Loucy (cell line): ENCODE measurements at regions not wholly inside any gene's neighbourhood (a gene's known extent, or its start where the extent isn't known, plus 50 kb on each side); places are given as distances from the start of the nearest gene placed in this dataset.

Source experiments
- H2AFZ ChIP-seq: fragments of 200-600 bp; sonication (generic); 2 replicates; pipeline ENCODE4 v1.6.0; 2016; ENCODE audit warnings: antibody characterized with exemption, mild to moderate bottlenecking, low read length, moderate library complexity
- H3F3A ChIP-seq: fragments of 200-600 bp; 2 replicates; pipeline ENCODE4 v1.6.0; 2016; ENCODE audit warnings: antibody characterized with exemption, low read depth, mild to moderate bottlenecking
- H3K27me3 ChIP-seq: fragments of 200-600 bp; sonication (generic); 2 replicates; pipeline ENCODE4 v1.6.1; 2014; ENCODE audit warnings: low read length, mild to moderate bottlenecking; ENCODE audit not compliant: insufficient read depth, poor library complexity, severe bottlenecking
- H3K36me3 ChIP-seq: fragments of 200-600 bp; sonication (generic); 2 replicates; pipeline ENCODE4 v1.6.1; 2016; ENCODE audit warnings: low read length; ENCODE audit not compliant: insufficient read depth
- H3K4me1 ChIP-seq: fragments of 200-600 bp; sonication (generic); 2 replicates; pipeline ENCODE4 v1.5.1; 2014; ENCODE audit warnings: low read length, mild to moderate bottlenecking; ENCODE audit not compliant: insufficient read depth, poor library complexity, severe bottlenecking
- H3K4me2 ChIP-seq: fragments of 200-600 bp; sonication (generic); 2 replicates; pipeline ENCODE4 v1.6.0; 2014; ENCODE audit warnings: antibody characterized with exemption, low read length, low read depth, mild to moderate bottlenecking; ENCODE audit not compliant: poor library complexity, severe bottlenecking
- H3K4me3 ChIP-seq: fragments of 200-600 bp; sonication (generic); 2 replicates; pipeline ENCODE4 v1.5.1; 2014; ENCODE audit warnings: low read length, mild to moderate bottlenecking, mixed read lengths; ENCODE audit not compliant: poor library complexity, severe bottlenecking
- H3K79me2 ChIP-seq: fragments of 200-600 bp; sonication (generic); 2 replicates; pipeline ENCODE4 v1.6.1; 2014; ENCODE audit warnings: low read length; ENCODE audit not compliant: insufficient read depth
- H3K9ac ChIP-seq: fragments of 200-600 bp; sonication (generic); 2 replicates; pipeline ENCODE4 v1.6.0; 2014; ENCODE audit warnings: mild to moderate bottlenecking, low read depth, low read length, moderate library complexity; ENCODE audit not compliant: poor library complexity, severe bottlenecking
- H3K9me2 ChIP-seq: fragments of 200-600 bp; sonication (generic); replicated peaks from 2 replicates; pipeline ENCODE4 v1.6.1; 2016; ENCODE audit warnings: low read depth, low read length, mixed read lengths
- H3K9me3 ChIP-seq: fragments of 200-600 bp; sonication (generic); 2 replicates; pipeline ENCODE4 v1.6.1; 2014; ENCODE audit warnings: mild to moderate bottlenecking, antibody characterized with exemption, low read length, low read depth; ENCODE audit not compliant: insufficient read depth
- H4K20me1 ChIP-seq: fragments of 200-600 bp; sonication (generic); 2 replicates; pipeline ENCODE4 v1.6.0; 2014; ENCODE audit warnings: antibody characterized with exemption, low read length, mild to moderate bottlenecking; ENCODE audit not compliant: insufficient read depth, poor library complexity, severe bottlenecking
- EZH2phosphoT487 ChIP-seq: fragments of 200-600 bp; IDR thresholded peaks from 2 replicates; pipeline ENCODE4 v1.6.1; 2018; ENCODE audit warnings: antibody characterized with exemption, mild to moderate bottlenecking, moderate library complexity, borderline replicate concordance
- TF ChIP-seq, protein P1 (sequence below): fragments of 200-600 bp; sonication (generic); conservative IDR thresholded peaks from 2 replicates; pipeline ENCODE4 v1.5.1; 2014; ENCODE audit warnings: mild to moderate bottlenecking, antibody characterized with exemption, low read length

DNA sequence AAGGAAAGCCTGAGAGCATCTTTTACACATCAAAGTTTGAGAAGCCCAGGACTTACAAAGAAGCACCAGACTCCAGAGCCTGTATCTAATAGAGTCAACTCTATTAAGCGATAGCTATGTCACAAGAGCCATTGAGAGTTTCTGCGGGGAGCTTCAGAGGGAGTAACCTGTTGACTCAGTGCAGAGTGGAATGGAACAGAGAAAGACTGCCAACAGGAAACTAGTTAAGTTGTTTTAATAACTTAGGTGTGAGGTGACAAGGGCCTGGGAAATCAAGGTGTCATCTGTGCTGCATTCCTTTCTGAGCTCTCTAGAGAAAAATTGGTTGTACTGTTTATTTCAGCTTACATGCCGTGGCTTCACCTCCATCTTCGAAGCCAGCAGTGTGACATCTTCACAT lies 513.8 kb upstream of the POU3F3 start:
- H4K20me1 ChIP-seq: no peaks in the 10 kb centered on the region
- H3K9me2 ChIP-seq: no peaks in the 10 kb centered on the region
- no peak for TF ChIP-seq EZH2phosphoT487
- TF ChIP-seq, protein P1, sequence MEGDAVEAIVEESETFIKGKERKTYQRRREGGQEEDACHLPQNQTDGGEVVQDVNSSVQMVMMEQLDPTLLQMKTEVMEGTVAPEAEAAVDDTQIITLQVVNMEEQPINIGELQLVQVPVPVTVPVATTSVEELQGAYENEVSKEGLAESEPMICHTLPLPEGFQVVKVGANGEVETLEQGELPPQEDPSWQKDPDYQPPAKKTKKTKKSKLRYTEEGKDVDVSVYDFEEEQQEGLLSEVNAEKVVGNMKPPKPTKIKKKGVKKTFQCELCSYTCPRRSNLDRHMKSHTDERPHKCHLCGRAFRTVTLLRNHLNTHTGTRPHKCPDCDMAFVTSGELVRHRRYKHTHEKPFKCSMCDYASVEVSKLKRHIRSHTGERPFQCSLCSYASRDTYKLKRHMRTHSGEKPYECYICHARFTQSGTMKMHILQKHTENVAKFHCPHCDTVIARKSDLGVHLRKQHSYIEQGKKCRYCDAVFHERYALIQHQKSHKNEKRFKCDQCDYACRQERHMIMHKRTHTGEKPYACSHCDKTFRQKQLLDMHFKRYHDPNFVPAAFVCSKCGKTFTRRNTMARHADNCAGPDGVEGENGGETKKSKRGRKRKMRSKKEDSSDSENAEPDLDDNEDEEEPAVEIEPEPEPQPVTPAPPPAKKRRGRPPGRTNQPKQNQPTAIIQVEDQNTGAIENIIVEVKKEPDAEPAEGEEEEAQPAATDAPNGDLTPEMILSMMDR: no peak
- H3F3A ChIP-seq: no peaks in the 10 kb centered on the region
- H3K4me1 ChIP-seq: no peaks in the 10 kb centered on the region
- H3K4me2 ChIP-seq: no peak overlapping the region
- no peak overlapping the region for H3K4me3 ChIP-seq
- H3K9ac ChIP-seq: no peak overlapping the region
- no peaks in the 10 kb centered on the region for H3K9me3 ChIP-seq
- no peaks in the 10 kb centered on the region for H3K36me3 ChIP-seq
- no peak overlapping the region for H2AFZ ChIP-seq
- H3K27me3 ChIP-seq: no peaks in the 10 kb centered on the region
- no peaks in the 10 kb centered on the region for H3K79me2 ChIP-seq

DNA sequence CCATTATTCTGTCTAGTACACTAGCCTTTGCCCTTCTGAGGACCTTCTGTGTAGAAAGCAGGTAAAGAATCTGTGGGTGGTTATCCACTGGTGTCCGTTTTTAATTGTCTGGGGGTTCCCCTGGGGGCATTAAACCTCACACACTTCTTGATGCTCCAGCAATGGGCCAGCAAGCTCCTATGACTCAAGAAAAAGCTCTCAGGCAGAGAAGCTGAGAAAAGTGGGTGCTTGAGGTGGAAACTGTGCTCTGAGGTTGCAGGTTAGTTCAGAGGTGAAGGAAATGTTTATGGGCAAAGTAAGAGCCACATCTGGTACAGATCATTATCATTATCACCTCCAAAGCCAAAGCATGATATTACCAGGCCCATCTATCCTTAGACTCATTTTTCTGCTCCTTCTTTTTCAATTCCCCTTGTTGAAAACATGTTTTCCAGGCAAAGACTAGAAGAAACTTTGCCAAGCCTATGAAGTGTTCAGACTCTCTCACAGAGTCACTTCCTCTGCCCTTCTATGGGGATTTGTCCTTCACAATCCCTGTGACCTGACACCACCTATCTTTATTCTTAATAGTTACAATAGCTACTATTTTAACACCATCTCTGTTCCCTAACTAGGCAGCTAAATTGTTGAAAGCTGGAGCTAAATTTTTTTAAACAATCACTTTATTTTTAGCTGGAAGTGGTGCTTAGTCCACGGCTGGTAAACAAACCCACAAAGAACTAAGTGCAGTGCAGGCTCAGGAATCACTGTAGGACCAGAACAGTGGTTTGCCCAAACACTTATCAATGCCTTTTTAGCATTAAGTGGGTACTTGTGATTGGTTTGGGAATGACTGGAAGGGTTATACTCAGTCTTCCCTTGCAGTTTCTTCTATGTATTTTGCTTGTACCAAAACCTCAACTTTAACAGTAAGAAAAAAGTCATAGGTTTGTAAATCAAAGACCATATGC lies 512.8 kb upstream of the POU3F3 start:
- H3K9me3 ChIP-seq: no peaks in the 10 kb centered on the region
- no peak overlapping the region for H3K4me3 ChIP-seq
- H2AFZ ChIP-seq: no peak overlapping the region
- H3K36me3 ChIP-seq: no peaks in the 10 kb centered on the region
- H4K20me1 ChIP-seq: no peaks in the 10 kb centered on the region
- no peak overlapping the region for H3K9ac ChIP-seq
- no peaks in the 10 kb centered on the region for H3K79me2 ChIP-seq
- H3K27me3 ChIP-seq: no peaks in the 10 kb centered on the region
- no peaks in the 10 kb centered on the region for H3F3A ChIP-seq
- no peak overlapping the region for H3K4me2 ChIP-seq
- H3K4me1 ChIP-seq: no peaks in the 10 kb centered on the region
- H3K9me2 ChIP-seq: no peaks in the 10 kb centered on the region
- TF ChIP-seq EZH2phosphoT487: no peak
- TF ChIP-seq, protein P1: no peak

DNA sequence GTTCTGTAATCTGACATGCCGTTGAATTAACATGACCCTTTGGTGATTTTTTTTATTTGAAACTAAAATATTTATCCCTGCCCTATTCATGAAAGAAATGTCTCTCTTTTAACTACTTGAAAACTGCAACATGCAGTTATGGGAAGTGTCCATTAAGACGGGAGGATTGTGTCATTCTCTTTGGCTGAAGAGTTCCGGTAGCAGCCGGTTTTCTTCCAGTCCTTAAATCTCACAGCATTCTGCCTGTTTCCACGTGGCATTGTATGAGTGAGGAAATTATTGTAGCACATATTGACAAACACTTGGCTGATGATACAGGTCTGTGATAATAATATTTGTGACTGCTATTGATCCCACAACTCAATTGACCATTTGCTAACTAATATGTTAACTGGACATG lies 509.6 kb upstream of the POU3F3 start:
- no peaks in the 10 kb centered on the region for H4K20me1 ChIP-seq
- TF ChIP-seq EZH2phosphoT487: no peak
- TF ChIP-seq, protein P1: no peak
- no peaks in the 10 kb centered on the region for H3K9me2 ChIP-seq
- no peak overlapping the region for H2AFZ ChIP-seq
- H3K79me2 ChIP-seq: no peaks in the 10 kb centered on the region
- no peak overlapping the region for H3K9ac ChIP-seq
- no peak overlapping the region for H3K4me2 ChIP-seq
- no peaks in the 10 kb centered on the region for H3K27me3 ChIP-seq
- H3F3A ChIP-seq: no peaks in the 10 kb centered on the region
- H3K4me3 ChIP-seq: no peak overlapping the region
- H3K36me3 ChIP-seq: no peaks in the 10 kb centered on the region
- no peaks in the 10 kb centered on the region for H3K9me3 ChIP-seq
- no peaks in the 10 kb centered on the region for H3K4me1 ChIP-seq
